GM12878 (cell line): ENCODE measurements at regions not wholly inside any gene's neighbourhood (a gene's known extent, or its start where the extent isn't known, plus 50 kb on each side); places are given as distances from the start of the nearest gene placed in this dataset.

Experiments used
- ATF7 ChIP-seq: fragments of 450-650 bp; IDR thresholded peaks from 2 replicates; pipeline ENCODE4 v1.6.1; 2016; ENCODE audit warnings: low read depth, mild to moderate bottlenecking
- CREB1 ChIP-seq: IDR thresholded peaks from 2 replicates; pipeline ENCODE4 v1.6.1; 2012; ENCODE audit warnings: low read depth, mild to moderate bottlenecking, inconsistent platforms
- CTCF ChIP-seq, 3 experiments: IDR thresholded peaks in 2 of 3; conservative IDR thresholded peaks in 1 of 3; 2 replicates each; pipeline ENCODE4 v1.5.1; 2011; ENCODE audit warnings: low read depth in 3 of 3, low read length in 3 of 3, mild to moderate bottlenecking in 3 of 3, control low read depth in 2 of 3, moderate library complexity in 2 of 3, inconsistent platforms in 1 of 3, mixed read lengths in 1 of 3; ENCODE audit not compliant: control insufficient read depth in 2 of 3, insufficient read depth in 1 of 3; ENCODE audit errors: extremely low read depth in 1 of 3
- EGR1 ChIP-seq, 2 experiments: IDR thresholded peaks; 1 replicate in 1 of 2; 2 replicates in 1 of 2; pipeline ENCODE4 v1.6.1; 2011 to 2012; ENCODE audit warnings: low read depth in 2 of 2, low read length in 2 of 2, borderline replicate concordance in 1 of 2, mild to moderate bottlenecking in 1 of 2, moderate library complexity in 1 of 2
- ELK1 ChIP-seq: IDR thresholded peaks from 2 replicates; pipeline ENCODE4 v1.6.1; 2012; ENCODE audit warnings: low read depth, low read length, improper control_type of control experiment
- EZH2 ChIP-seq: IDR thresholded peaks from 2 replicates; pipeline ENCODE4 v1.6.1; 2012; ENCODE audit warnings: low read depth, mild to moderate bottlenecking, control low read depth, inconsistent platforms, low read length, borderline replicate concordance; ENCODE audit not compliant: control insufficient read depth
- FOXM1 ChIP-seq: IDR thresholded peaks from 2 replicates; pipeline ENCODE4 v1.6.1; 2012; ENCODE audit warnings: low read depth, mild to moderate bottlenecking, inconsistent platforms, low read length, moderate library complexity
- HDAC6 ChIP-seq: fragments of 200-600 bp; sonication (generic); IDR thresholded peaks from one replicate; pipeline ENCODE4 v1.8.0; 2017; ENCODE audit warnings: antibody characterized with exemption; ENCODE audit not compliant: unreplicated experiment
- MXI1 ChIP-seq: fragments of 150-350 bp; IDR thresholded peaks from 2 replicates; pipeline ENCODE4 v1.6.1; 2011; ENCODE audit warnings: low read depth, mild to moderate bottlenecking, inconsistent platforms, low read length, improper control_type of control experiment
- NR2C2 ChIP-seq: IDR thresholded peaks from 2 replicates; pipeline ENCODE4 v1.6.1; 2011; ENCODE audit warnings: borderline replicate concordance, low read depth; ENCODE audit not compliant: control insufficient read depth, insufficient read length
- SREBF2 ChIP-seq: IDR thresholded peaks from 2 replicates; pipeline ENCODE4 v1.6.1; 2012; ENCODE audit warnings: mild to moderate bottlenecking, low read length
- ZNF24 ChIP-seq: fragments of 450-650 bp; IDR thresholded peaks from 2 replicates; pipeline ENCODE4 v1.6.1; 2017; ENCODE audit warnings: antibody characterized with exemption, mild to moderate bottlenecking
- ZNF592 ChIP-seq: fragments of 450-650 bp; IDR thresholded peaks from 2 replicates; pipeline ENCODE4 v1.6.1; 2017; ENCODE audit warnings: mild to moderate bottlenecking, moderate library complexity

GRCh38 chr15:67918205-67918861 lies 78.5 kb upstream of the RNU6-1 start:
- TF ChIP-seq CTCF (IDR thresholded peaks at IDR 0.05 in 2 of 3, conservative IDR thresholded peaks at IDR 0.05 in 1 of 3; ENCODE audit: control insufficient read depth in 2 of 3, extremely low read depth in 1 of 3, insufficient read depth in 1 of 3, low read depth in 3 of 3, low read length in 3 of 3) = no peak
- TF ChIP-seq SREBF2 = no peak
- no peak for TF ChIP-seq ATF7
- TF ChIP-seq ZNF592 = no peak
- TF ChIP-seq EZH2 = no peak
- TF ChIP-seq CREB1 = no peak
- TF ChIP-seq NR2C2 = no peak
- no peak for TF ChIP-seq EGR1 (IDR thresholded peaks at IDR 0.05; ENCODE audit: borderline replicate concordance in 1 of 2, low read depth in 2 of 2, low read length in 2 of 2)
- no peak for TF ChIP-seq ELK1
- no peak for TF ChIP-seq ZNF24
- TF ChIP-seq MXI1 = no peak
- TF ChIP-seq HDAC6 = no peak
- no peak for TF ChIP-seq FOXM1
